ENCODE measurements at regions not wholly inside any gene's neighbourhood (a gene's known extent, or its start where the extent isn't known, plus 50 kb on each side); places are given as distances from the start of the nearest gene placed in this dataset.

DNA sequence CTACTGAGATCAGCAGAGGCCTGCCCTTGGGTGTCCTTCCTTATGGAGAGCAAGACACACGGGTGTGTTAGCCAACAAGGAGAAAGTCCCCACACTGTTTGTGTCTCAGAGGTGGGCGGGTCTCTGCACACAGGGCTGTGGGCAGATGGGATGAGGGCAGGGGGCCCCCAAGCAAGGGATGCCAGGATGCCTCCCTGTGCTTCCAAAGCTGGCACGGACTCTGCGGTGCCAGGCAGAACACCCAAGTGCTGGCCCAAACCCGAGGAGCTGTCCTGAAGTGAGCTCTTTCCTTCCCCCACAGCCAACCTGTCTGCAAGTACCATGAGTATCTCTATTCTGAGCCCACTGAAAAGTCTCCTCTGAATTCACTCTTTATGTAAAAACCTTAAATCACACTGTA, 273.3 kb downstream of the CTTN start:
- TF ChIP-seq POLR2A (IDR thresholded peaks at IDR 0.05) = no peak
- TF ChIP-seq, protein P1, sequence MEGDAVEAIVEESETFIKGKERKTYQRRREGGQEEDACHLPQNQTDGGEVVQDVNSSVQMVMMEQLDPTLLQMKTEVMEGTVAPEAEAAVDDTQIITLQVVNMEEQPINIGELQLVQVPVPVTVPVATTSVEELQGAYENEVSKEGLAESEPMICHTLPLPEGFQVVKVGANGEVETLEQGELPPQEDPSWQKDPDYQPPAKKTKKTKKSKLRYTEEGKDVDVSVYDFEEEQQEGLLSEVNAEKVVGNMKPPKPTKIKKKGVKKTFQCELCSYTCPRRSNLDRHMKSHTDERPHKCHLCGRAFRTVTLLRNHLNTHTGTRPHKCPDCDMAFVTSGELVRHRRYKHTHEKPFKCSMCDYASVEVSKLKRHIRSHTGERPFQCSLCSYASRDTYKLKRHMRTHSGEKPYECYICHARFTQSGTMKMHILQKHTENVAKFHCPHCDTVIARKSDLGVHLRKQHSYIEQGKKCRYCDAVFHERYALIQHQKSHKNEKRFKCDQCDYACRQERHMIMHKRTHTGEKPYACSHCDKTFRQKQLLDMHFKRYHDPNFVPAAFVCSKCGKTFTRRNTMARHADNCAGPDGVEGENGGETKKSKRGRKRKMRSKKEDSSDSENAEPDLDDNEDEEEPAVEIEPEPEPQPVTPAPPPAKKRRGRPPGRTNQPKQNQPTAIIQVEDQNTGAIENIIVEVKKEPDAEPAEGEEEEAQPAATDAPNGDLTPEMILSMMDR (IDR thresholded peaks at IDR 0.05) = no peak
